Osteoblast (primary cell): ENCODE measurements at regions not wholly inside any gene's neighbourhood (a gene's known extent, or its start where the extent isn't known, plus 50 kb on each side); places are given as distances from the start of the nearest gene placed in this dataset.

Experiments used
- DNase-seq: peaks from one replicate; pipeline ENCODE4 v3.0.0; 2011; ENCODE audit warnings: low spot score, mixed read lengths; ENCODE audit not compliant: insufficient read length; ENCODE audit errors: missing footprints
- H2AFZ ChIP-seq: 2 replicates; pipeline ENCODE4 v1.6.0; 2011; ENCODE audit warnings: mild to moderate bottlenecking, low read length
- H3K27ac ChIP-seq: 2 replicates; pipeline ENCODE4 v1.5.1; 2011; ENCODE audit warnings: mild to moderate bottlenecking, low read depth, low read length, moderate library complexity
- H3K27me3 ChIP-seq: 2 replicates; pipeline ENCODE4 v1.6.0; 2012; ENCODE audit warnings: mild to moderate bottlenecking, control low read depth, inconsistent platforms, low read length, moderate library complexity; ENCODE audit not compliant: insufficient read depth
- H3K36me3 ChIP-seq: 2 replicates; pipeline ENCODE4 v1.5.1; 2011; ENCODE audit warnings: mild to moderate bottlenecking, low read length, control low read depth, moderate library complexity; ENCODE audit not compliant: insufficient read depth
- H3K4me1 ChIP-seq: 2 replicates; pipeline ENCODE4 v1.5.1; 2011; ENCODE audit warnings: mild to moderate bottlenecking, low read length, control low read depth, moderate library complexity; ENCODE audit not compliant: insufficient read depth
- H3K4me2 ChIP-seq: 2 replicates; pipeline ENCODE4 v1.6.0; 2011; ENCODE audit warnings: mild to moderate bottlenecking, low read length; ENCODE audit not compliant: insufficient read depth
- H3K4me3 ChIP-seq: fragments of 200-600 bp; sonication (generic); 3 replicates; pipeline ENCODE4 v1.5.1; 2012; ENCODE audit warnings: mild to moderate bottlenecking, low read length, inconsistent platforms; ENCODE audit not compliant: insufficient read depth
- H3K79me2 ChIP-seq: 2 replicates; pipeline ENCODE4 v1.6.0; 2012; ENCODE audit warnings: mild to moderate bottlenecking, low read length, control low read depth, inconsistent platforms; ENCODE audit not compliant: insufficient read depth
- H3K9me3 ChIP-seq: 2 replicates; pipeline ENCODE4 v1.5.1; 2011; ENCODE audit warnings: low read depth, low read length, control low read depth
- H4K20me1 ChIP-seq: 2 replicates; pipeline ENCODE4 v1.6.0; 2012; ENCODE audit warnings: mild to moderate bottlenecking, low read length, control low read depth; ENCODE audit not compliant: insufficient read depth
- TF ChIP-seq, protein P1 (sequence below): IDR thresholded peaks from 2 replicates; pipeline ENCODE4 v1.5.1; 2011; ENCODE audit warnings: mild to moderate bottlenecking, low read depth, low read length, moderate library complexity; ENCODE audit errors: extremely low read depth

DNA sequence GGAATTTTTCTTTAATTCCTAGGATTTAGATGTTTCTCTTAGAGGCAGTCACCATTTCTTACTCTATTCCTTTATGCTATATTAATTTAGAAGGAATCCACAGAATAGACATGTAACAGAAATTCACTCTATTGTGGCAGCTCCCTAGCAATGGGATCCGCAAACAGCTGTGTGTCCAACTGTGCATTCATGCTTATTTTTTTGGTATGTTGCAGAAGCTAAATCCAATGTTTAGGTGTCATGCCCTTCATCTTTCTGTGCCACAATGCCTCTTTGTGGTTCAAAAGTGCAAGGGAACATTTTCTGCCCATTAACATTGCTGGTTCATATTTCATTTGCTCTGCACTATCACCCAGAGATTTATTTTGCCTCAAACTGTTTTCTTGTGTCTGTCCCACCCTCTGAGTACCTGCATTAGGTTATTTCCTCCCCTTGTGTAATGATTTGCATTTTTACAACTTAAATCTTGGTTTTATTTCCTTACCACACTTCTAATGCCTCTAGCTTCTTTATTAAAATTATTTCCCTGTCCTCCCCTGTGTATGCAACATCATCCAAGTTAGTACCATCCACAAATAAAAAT lies 816.5 kb downstream of the EFNA5 start:
- Histone ChIP-seq H3K4me3 (no peak overlapping the region), H3K27me3 (no peaks in the 10 kb centered on the region), H3K27ac (no peak overlapping the region), H4K20me1 (no peaks in the 10 kb centered on the region), H3K4me1 (no peaks in the 10 kb centered on the region), H3K79me2 (no peaks in the 10 kb centered on the region), H3K36me3 (no peaks in the 10 kb centered on the region), H2AFZ (no peak overlapping the region), H3K9me3 (peaks cover 3% of the 10 kb centered on the region), H3K4me2 (no peak overlapping the region)
- TF ChIP-seq, protein P1, sequence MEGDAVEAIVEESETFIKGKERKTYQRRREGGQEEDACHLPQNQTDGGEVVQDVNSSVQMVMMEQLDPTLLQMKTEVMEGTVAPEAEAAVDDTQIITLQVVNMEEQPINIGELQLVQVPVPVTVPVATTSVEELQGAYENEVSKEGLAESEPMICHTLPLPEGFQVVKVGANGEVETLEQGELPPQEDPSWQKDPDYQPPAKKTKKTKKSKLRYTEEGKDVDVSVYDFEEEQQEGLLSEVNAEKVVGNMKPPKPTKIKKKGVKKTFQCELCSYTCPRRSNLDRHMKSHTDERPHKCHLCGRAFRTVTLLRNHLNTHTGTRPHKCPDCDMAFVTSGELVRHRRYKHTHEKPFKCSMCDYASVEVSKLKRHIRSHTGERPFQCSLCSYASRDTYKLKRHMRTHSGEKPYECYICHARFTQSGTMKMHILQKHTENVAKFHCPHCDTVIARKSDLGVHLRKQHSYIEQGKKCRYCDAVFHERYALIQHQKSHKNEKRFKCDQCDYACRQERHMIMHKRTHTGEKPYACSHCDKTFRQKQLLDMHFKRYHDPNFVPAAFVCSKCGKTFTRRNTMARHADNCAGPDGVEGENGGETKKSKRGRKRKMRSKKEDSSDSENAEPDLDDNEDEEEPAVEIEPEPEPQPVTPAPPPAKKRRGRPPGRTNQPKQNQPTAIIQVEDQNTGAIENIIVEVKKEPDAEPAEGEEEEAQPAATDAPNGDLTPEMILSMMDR = no peak
- DNase-seq = no peak

DNA sequence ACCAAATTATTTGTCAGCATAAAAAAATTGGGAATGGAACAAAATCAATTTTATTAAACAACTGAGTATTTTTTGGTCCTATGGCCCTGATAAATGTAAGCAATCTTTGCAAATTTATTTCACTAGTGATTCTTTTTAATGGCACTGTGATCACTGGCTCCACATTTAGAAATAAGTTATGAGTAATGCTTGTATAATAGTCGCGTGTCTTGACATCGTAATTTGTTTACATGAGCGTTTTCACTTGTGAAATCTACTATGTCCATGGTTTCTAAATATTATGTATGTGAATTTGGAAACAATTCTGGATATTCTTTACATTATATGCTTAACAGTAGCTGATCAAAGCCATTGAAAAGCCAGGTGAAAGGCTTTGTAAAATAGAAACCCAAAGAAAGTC lies 817.5 kb downstream of the EFNA5 start:
- H2AFZ ChIP-seq = no peak overlapping the region
- no peak overlapping the region for H3K4me3 ChIP-seq
- peaks cover 3% of the 10 kb centered on the region for H3K9me3 ChIP-seq
- H4K20me1 ChIP-seq = no peaks in the 10 kb centered on the region
- H3K27me3 ChIP-seq = no peaks in the 10 kb centered on the region
- H3K4me1 ChIP-seq = no peaks in the 10 kb centered on the region
- no peak overlapping the region for H3K27ac ChIP-seq
- TF ChIP-seq, protein P1 = no peak
- no peak for DNase-seq
- no peak overlapping the region for H3K4me2 ChIP-seq
- no peaks in the 10 kb centered on the region for H3K79me2 ChIP-seq
- H3K36me3 ChIP-seq = no peaks in the 10 kb centered on the region

DNA sequence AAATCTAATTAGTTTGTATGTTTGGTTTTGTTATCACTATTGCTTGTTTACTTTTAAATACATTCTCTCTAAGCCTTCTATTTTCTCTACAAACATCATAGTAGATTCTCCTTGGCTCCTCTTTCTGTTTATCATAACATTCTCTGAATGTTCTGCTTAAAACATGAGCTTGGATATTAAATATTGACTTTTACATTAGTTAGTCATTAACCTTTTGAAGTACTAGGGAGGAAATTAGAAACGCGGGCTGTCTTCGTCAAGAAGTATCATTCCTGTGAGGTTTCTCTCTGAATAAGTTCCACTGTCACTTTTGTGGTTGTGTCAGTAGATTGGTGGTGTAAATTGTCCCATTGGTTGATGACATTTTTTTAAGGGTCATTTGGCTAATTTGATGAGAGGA lies 821.5 kb downstream of the EFNA5 start:
- DNase-seq = no peak
- no peak overlapping the region for H2AFZ ChIP-seq
- H4K20me1 ChIP-seq = no peaks in the 10 kb centered on the region
- H3K36me3 ChIP-seq = no peaks in the 10 kb centered on the region
- H3K27me3 ChIP-seq = no peaks in the 10 kb centered on the region
- no peak overlapping the region for H3K27ac ChIP-seq
- H3K4me3 ChIP-seq = no peak overlapping the region
- no peak overlapping the region for H3K4me2 ChIP-seq
- H3K79me2 ChIP-seq = no peaks in the 10 kb centered on the region
- no peaks in the 10 kb centered on the region for H3K4me1 ChIP-seq
- TF ChIP-seq, protein P1 = no peak
- no peaks in the 10 kb centered on the region for H3K9me3 ChIP-seq

GRCh38 chr5:106843812-106844416 lies 826.8 kb downstream of the EFNA5 start:
- DNase-seq = no peak
- Histone ChIP-seq H4K20me1 (no peaks in the 10 kb centered on the region), H3K27me3 (no peaks in the 10 kb centered on the region), H3K4me1 (no peaks in the 10 kb centered on the region), H2AFZ (no peak overlapping the region), H3K27ac (no peak overlapping the region), H3K36me3 (no peaks in the 10 kb centered on the region), H3K79me2 (no peaks in the 10 kb centered on the region), H3K4me2 (no peak overlapping the region), H3K9me3 (no peaks in the 10 kb centered on the region), H3K4me3 (no peak overlapping the region)
- TF ChIP-seq, protein P1 = no peak
